GM10266 (cell line): ENCODE measurements at regions not wholly inside any gene's neighbourhood (a gene's known extent, or its start where the extent isn't known, plus 50 kb on each side); places are given as distances from the start of the nearest gene placed in this dataset.

Source experiments
- DNase-seq: peaks from one replicate; pipeline ENCODE4 v3.0.0; 2012; ENCODE audit errors: extremely low spot score
- TF ChIP-seq, protein P1 (sequence below): IDR thresholded peaks from 2 replicates; pipeline ENCODE4 v1.5.1; 2012; ENCODE audit warnings: mild to moderate bottlenecking, low read depth; ENCODE audit not compliant: control insufficient read depth, insufficient read depth; ENCODE audit errors: missing control alignments

DNA sequence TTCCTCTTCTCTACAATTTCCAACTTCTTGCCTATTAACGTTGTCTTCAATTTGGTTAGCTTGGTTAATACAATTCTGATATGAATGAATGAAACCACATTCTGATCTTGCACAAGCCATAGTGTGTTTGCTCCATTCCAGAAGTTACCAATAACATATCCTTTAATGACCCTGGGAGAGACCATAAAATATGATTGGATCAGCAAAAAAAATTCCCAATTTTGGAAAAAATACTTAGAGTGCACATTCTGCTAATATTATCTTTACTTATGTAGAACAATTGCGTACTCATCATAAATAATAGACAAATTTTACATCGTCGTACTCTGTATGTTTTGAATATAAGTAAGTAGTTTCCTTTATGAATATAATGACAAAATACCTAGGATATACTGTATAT lies 117.2 kb downstream of the SLITRK5 start:
- TF ChIP-seq, protein P1, sequence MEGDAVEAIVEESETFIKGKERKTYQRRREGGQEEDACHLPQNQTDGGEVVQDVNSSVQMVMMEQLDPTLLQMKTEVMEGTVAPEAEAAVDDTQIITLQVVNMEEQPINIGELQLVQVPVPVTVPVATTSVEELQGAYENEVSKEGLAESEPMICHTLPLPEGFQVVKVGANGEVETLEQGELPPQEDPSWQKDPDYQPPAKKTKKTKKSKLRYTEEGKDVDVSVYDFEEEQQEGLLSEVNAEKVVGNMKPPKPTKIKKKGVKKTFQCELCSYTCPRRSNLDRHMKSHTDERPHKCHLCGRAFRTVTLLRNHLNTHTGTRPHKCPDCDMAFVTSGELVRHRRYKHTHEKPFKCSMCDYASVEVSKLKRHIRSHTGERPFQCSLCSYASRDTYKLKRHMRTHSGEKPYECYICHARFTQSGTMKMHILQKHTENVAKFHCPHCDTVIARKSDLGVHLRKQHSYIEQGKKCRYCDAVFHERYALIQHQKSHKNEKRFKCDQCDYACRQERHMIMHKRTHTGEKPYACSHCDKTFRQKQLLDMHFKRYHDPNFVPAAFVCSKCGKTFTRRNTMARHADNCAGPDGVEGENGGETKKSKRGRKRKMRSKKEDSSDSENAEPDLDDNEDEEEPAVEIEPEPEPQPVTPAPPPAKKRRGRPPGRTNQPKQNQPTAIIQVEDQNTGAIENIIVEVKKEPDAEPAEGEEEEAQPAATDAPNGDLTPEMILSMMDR: no peak
- no peak for DNase-seq

DNA sequence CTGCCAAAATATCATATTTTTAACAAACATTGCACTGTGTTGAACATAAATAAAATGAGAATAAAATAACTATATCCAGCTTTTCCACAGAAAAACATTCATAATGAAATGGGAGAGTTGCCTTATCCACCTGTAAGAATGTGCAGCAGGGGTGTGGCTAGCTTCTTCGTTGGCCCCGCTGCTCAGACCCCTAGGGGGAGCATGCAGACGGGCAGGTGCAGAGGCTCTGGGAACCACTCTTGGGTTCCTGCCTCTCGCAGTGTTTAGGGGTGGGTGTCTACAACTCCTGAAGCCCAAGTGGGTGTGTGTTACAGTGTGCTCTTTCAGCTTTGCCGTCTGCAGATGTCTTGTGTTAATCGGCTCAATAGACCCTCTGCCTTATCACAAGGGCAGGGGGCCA lies 121.7 kb downstream of the SLITRK5 start:
- TF ChIP-seq, protein P1: no peak
- DNase-seq: no peak

DNA sequence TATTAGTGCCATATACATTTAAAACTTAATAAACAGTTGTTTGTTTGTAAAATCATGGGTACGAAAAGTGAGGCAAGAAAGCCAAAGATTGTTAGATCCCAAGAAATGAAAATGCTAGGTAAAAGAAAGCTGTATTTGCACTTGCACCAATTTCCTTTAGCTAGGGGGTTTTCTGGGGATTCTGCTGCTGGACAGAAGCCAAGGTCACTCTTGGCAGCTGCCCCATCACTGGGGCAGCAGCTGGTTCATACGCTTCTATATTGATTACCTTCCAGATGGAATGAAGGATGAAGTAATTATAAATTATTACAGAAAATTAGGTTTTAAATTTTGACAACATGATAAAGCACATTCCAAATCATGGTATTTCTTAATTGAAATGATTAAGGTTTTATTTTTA lies 127.4 kb downstream of the SLITRK5 start:
- TF ChIP-seq, protein P1: no peak
- no peak for DNase-seq

DNA sequence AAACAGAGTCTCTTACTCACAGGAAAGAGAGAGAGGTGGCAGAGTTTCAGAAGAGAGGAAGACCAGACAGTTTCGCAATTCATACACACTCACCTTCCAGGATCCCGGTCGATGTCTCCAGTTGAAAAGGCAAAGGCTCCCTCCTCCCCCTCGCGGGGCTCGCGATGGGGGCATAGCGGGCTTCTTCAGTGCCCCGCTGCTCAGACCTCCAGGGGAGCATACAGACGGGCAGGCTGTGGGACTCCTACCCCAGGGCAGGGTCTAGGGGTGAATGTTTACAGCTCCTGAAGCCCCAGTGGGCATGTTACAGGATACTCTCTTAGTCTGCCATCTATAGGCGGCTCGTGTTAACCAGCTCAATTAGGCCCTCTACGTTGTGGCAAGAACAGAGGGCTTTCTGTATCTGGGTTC lies 139.2 kb downstream of the SLITRK5 start:
- no peak for DNase-seq
- TF ChIP-seq, protein P1: no peak

DNA sequence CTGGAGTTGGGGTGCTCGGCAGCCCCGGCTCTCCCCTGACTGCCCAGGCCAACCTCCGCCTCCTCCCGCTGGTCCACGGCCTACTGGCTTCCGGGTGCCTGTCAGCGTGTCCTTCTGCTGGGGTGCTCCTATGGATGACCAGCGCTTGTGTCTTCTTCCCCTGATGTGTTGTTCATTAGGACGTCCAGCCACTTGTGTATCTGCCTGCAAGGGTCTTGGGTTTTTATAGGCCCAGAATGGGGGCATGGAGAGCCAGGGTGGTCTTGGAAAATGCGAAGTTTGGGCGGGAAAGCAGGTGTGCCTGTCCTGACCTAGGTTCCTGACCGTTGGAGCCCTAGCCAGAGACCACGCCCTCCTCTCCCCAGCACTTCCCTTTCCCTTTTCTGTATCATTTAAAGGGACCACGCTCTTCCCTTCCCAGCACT lies 139.8 kb downstream of the SLITRK5 start:
- DNase-seq: no peak

DNA sequence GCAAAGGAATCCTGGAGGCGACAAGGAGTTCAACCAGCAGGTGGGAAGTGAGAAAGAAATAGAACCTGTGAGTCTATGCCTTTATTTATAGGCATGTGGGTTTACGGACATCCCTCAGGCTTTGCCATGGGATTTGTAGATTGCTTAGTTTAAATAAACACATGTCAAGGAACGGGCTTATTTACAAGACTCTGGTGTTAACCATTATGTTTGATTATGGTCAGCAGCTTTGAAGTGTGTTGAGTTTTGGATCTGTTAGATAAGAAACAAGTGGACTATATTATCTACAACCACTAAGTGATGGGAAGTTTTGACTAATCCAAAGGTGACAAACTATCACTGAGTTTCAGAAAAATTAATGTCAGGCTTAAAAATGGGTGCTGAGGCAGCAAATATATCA lies 143.2 kb downstream of the SLITRK5 start:
- no peak for DNase-seq
- TF ChIP-seq, protein P1: no peak

More for the DNA sequence above, 139.8 kb downstream of the SLITRK5 start:
- TF ChIP-seq, protein P1: no peak

DNA sequence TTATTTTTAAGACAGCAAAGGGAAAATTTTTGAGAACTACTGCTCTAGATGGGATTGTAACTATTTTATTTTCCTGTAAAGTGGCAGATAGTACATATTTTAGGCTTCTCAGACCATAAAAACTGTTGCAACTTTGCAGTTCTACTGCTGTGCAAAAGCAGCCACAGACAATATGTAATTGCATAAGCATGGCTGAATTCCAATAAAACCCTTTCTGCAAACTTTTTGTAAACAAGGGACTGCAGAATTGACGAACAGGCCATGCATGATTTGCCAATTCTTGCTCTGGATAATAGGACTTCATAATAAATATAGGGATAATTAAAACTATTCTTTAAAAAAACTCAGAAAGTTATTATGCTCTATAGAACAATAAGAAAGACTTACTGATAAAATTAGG lies 149.1 kb downstream of the SLITRK5 start:
- DNase-seq: no peak
- TF ChIP-seq, protein P1: no peak
